ENCODE measurements at regions not wholly inside any gene's neighbourhood (a gene's known extent, or its start where the extent isn't known, plus 50 kb on each side); places are given as distances from the start of the nearest gene placed in this dataset.

DNA sequence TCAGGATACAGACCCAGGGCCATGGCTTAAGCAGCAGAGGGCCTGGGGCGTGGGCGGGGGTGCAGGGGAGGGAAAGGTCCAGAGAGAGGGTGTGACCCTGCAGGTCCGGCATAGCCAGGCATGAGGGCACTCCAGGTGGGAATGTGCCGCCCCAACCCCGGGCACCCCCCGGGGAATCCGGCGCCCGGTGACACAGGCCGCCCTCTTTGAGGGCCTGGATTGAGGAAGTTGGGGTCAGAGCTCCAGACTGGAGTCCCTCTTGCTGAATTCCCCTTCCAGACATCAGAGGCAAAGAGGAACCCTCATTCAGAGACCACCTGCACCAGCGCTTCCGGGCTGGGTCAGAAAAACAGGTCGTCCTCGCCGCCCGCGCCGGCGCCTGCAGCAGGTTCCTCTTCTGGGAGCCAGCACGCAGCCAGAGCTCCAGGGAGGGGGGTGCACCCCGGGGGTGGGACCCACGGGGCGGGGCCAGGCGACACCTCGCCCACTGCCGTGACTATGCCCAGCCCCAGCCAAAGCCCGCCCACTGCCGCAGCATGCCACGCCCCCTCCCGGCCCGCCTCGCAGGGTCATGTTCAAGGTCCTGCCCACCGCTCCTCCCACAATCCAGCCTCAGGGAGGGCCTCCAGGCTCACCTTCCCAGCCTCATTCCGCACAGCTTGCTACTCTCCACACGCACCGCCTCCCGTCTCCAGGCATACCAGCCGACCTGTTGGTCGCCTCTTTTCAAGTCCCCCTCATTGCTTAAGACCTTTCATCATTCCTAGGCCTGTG lies 98.3 kb upstream of the ID2 start:
- H3K36me3 ChIP-seq (ENCODE audit: control insufficient read depth in 4 of 4, insufficient read depth in 3 of 4, low read depth in 1 of 4, low read length in 3 of 4) = no peaks in the 10 kb centered on the region
- peak overlapping the region; percentile 54 to 64 for H3K27ac ChIP-seq (ENCODE audit: low read depth in 1 of 2, low read length in 2 of 2)
- H3K4me1 ChIP-seq (ENCODE audit: control insufficient read depth in 4 of 4, insufficient read depth in 4 of 4, low read length in 3 of 4) = peaks cover 0 to 31% (median 13%) of the 10 kb centered on the region in 4 donors
- H3K4me3 ChIP-seq (ENCODE audit: low read depth in 1 of 3, low read length in 3 of 3) = no peak overlapping the region
- no peaks in the 10 kb centered on the region for H3K27me3 ChIP-seq (ENCODE audit: control insufficient read depth in 4 of 4, insufficient read depth in 4 of 4, low read length in 3 of 4)
- TF ChIP-seq FOXA2 (IDR thresholded peaks at IDR 0.05) = no peak
- peak; percentile 13 to 59 for TF ChIP-seq HNF4A (conservative IDR thresholded peaks at IDR 0.05)
- TF ChIP-seq TAF1 (conservative IDR thresholded peaks at IDR 0.05) = peak; percentile 78
- TF ChIP-seq RXRA (IDR thresholded peaks at IDR 0.05) = peak in 1 of 2 donors; percentile 43
- peak; percentile 73 for TF ChIP-seq REST (IDR thresholded peaks at IDR 0.05)
- TF ChIP-seq GABPA (IDR thresholded peaks at IDR 0.05 in 1 of 2, conservative IDR thresholded peaks at IDR 0.05 in 1 of 2) = no peak
- TF ChIP-seq YY1 (IDR thresholded peaks at IDR 0.05) = peak; percentile 48
- peak; percentile 35 to 75 for TF ChIP-seq RAD21 (IDR thresholded peaks at IDR 0.05)
- peak; percentile 79 for TF ChIP-seq SP1 (IDR thresholded peaks at IDR 0.05)
- DNase-seq (ENCODE audit: low spot score) = peak; percentile 99
- 41% methylated on average over 39 of the region's 39 CpGs for WGBS
- peak overlapping the region in 1 of 2 donors; percentile 0 for H3K9ac ChIP-seq (ENCODE audit: low read depth in 1 of 2, low read length in 2 of 2)
- H3K9me3 ChIP-seq (ENCODE audit: control insufficient read depth in 4 of 4, low read length in 3 of 4) = no peaks in the 10 kb centered on the region

DNA sequence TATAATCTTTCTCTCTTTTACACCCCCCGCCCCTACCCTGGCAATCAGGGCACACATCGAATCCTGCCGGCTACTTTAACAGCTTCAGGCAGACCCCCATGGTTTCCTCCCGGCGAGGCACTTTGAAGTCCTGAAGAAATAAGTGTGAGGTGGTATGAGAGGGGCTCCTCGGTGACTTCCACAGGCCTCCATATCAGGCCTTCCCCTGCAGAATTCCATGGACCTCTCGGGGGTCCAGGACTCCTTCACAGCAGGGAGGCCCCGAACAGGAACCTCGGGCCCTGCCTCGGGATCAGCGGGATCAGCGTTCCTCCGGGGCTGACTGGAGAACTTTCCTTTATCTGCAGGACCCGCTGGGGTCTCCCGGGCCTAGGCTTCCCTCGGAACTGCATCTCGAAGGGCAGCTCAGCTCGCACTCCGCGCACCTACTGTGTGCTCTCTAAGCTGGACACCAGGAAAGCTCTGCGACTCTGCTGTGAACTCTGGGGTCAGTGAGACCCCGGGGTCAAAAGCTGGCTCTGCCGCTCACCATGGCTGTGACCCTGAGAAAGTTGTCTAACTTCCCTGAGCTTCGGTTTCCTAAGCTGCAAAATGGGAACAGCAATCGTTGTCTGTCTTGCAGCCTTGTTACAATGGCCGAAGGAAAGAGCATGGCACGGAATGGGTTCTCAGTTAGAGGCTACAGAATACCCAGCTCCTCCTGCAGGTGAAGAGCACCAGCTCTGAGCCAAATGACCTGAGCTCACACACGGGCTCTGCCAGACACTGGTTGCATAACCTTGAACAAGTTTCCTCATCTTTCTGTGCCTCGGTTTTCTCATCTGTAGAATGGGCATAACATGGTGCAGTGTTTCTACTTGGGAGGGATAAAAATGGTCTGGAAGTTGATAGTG lies 97.4 kb upstream of the ID2 start:
- Histone ChIP-seq H3K4me3 (ENCODE audit: low read depth in 1 of 3, low read length in 3 of 3) (no peak overlapping the region), H3K27me3 (ENCODE audit: control insufficient read depth in 4 of 4, insufficient read depth in 4 of 4, low read length in 3 of 4) (no peaks in the 10 kb centered on the region), H3K9me3 (ENCODE audit: control insufficient read depth in 4 of 4, low read length in 3 of 4) (no peaks in the 10 kb centered on the region), H3K4me1 (ENCODE audit: control insufficient read depth in 4 of 4, insufficient read depth in 4 of 4, low read length in 3 of 4) (peaks cover 0 to 31% (median 13%) of the 10 kb centered on the region in 4 donors), H3K9ac (ENCODE audit: low read depth in 1 of 2, low read length in 2 of 2) (peak overlapping the region in 1 of 2 donors; percentile 0), H3K27ac (ENCODE audit: low read depth in 1 of 2, low read length in 2 of 2) (peak overlapping the region; percentile 54 to 64), H3K36me3 (ENCODE audit: control insufficient read depth in 4 of 4, insufficient read depth in 3 of 4, low read depth in 1 of 4, low read length in 3 of 4) (no peaks in the 10 kb centered on the region)
- TF ChIP-seq REST (IDR thresholded peaks at IDR 0.05) (no peak), RXRA (IDR thresholded peaks at IDR 0.05) (peak in 1 of 2 donors; percentile 15), RAD21 (IDR thresholded peaks at IDR 0.05) (peak in 1 of 2 donors; percentile 50)
- WGBS = 64% methylated on average over 29 of the region's 29 CpGs
- DNase-seq (ENCODE audit: low spot score) = no peak
